GM12864 (cell line): ENCODE measurements at regions not wholly inside any gene's neighbourhood (a gene's known extent, or its start where the extent isn't known, plus 50 kb on each side); places are given as distances from the start of the nearest gene placed in this dataset.

Source experiments
- DNase-seq: peaks from one replicate; pipeline ENCODE4 v3.0.0-alpha.2; 2011; ENCODE audit warnings: low read depth
- H3K4me3 ChIP-seq: 2 replicates; pipeline ENCODE4 v1.5.1; 2011; ENCODE audit warnings: mild to moderate bottlenecking, low read depth, low read length, control low read depth
- TF ChIP-seq, protein P1 (sequence below): IDR thresholded peaks from 2 replicates; pipeline ENCODE4 v1.5.1; 2011; ENCODE audit warnings: low read depth, mild to moderate bottlenecking, moderate library complexity, low read length, control low read depth, inconsistent platforms; ENCODE audit errors: missing control alignments

DNA sequence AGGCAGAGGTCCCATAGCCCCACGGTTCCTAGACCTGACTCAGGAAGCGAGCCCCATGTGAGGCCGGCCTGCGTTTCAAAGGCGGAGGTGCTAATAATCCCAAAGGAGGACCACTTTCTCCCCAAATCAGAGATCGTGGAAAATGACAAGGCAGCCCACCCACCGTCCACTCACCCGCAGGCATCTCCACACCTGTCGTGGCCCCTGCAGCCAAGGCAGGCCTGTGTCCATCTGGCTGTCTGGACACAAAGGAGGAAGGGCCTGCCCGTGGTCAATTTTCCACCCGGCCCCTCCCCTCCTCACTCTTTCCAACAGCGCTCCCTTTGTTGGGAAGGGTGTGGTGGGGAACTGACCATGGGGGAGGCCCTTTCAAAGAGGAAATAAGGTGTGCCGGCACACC lies 125.3 kb upstream of the TMEM132D start:
- TF ChIP-seq, protein P1, sequence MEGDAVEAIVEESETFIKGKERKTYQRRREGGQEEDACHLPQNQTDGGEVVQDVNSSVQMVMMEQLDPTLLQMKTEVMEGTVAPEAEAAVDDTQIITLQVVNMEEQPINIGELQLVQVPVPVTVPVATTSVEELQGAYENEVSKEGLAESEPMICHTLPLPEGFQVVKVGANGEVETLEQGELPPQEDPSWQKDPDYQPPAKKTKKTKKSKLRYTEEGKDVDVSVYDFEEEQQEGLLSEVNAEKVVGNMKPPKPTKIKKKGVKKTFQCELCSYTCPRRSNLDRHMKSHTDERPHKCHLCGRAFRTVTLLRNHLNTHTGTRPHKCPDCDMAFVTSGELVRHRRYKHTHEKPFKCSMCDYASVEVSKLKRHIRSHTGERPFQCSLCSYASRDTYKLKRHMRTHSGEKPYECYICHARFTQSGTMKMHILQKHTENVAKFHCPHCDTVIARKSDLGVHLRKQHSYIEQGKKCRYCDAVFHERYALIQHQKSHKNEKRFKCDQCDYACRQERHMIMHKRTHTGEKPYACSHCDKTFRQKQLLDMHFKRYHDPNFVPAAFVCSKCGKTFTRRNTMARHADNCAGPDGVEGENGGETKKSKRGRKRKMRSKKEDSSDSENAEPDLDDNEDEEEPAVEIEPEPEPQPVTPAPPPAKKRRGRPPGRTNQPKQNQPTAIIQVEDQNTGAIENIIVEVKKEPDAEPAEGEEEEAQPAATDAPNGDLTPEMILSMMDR: no peak
- DNase-seq: no peak
- H3K4me3 ChIP-seq: no peak overlapping the region

DNA sequence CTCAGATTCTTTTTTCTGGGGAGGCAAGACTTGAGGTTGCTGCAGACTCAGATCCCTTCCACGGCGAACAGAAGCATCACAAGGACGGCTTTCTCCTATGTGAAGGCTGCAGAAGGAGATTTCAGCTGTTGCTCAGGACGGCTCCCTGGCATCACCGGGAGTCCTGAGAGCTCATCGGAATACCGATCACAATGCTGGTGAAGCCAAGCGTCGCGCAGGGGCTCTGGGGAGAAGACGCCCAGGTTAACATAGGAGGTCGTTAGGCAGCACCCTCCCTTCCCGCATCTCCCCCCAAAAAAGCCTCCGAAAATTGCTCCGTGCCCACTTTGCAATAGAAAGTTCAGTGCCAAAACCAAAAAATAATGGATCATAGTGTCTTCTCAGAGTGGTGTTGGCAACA lies 127.2 kb upstream of the TMEM132D start:
- DNase-seq: no peak
- TF ChIP-seq, protein P1: no peak
- H3K4me3 ChIP-seq: no peak overlapping the region

DNA sequence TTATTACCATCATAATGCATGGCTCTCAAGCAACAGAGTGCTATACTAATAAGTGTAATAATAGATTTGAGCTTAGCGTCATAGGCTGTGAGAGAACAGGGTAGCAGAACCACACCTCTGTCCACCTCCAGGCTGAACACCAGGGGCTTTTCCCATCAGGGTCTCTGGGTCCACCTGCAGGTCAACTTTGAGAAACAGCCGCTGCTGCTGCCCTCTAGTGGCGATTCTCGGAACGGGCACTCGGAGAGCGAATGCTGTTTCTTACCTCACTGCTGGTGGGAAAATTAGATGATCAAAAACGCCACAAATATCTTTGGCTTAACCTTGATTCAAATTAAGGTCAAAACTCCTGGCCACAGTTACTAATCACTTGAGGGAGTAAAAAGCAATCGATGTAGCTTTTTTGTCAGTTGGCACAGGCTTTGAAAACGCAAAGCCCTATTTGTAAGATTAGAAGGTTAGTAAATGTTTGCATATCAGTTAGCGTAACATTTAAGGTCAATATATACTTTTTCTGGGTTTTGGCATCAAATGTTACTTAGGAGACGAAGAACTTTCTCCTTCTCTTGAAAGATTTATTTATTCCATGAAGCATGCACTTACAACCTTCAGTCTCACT lies 127.9 kb upstream of the TMEM132D start:
- H3K4me3 ChIP-seq: no peak overlapping the region
- TF ChIP-seq, protein P1: peak; percentile 98
- peak; percentile 10 for DNase-seq

DNA sequence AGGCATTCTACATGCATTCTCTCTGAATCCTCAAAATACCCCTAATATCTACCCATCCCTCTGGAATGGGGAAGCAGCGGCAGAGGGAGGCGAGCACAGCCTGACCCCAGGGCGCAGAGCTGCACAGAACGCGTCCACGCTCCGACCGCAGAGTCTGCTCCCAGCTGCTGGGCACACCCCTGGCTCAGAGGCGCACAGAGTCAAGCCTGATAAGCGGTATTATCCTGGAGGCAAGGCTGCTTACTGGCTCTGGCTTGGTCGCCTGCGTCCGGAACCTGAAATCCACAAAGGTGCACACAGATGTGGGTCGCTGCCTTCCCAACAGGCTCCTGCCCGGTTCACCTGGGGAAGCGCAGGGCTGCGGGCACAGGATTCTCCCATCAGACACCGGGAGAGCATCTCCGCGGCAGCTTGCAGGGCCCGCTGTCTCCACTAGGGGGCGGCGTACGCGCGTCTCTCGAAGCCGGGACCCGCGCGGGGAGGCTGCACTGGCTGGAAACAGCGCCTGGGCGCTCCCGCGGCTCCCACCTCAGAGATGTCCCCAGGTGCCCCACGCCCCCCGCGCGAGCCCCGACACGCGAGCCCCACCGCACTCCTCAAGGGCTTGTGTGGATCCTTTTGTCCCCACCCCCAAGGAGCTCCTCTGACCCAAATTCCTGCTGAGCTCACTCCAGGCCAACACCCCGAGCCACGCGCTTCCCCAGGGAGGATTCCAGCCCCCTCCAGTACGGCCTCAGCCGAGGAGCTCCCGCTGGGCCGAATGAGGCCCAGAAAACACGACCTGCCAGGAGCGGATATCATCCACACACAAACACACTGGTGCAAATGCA lies 120.1 kb upstream of the FZD10 start:
- no peak for DNase-seq
- TF ChIP-seq, protein P1: peak; percentile 36
- H3K4me3 ChIP-seq: no peak overlapping the region

- H3K4me3 ChIP-seq: no peak overlapping the region
- no peak for DNase-seq
- TF ChIP-seq, protein P1: no peak
These were observed 118.4 kb upstream of the FZD10 start for GRCh38 chr12:130043685-130044406.

DNA sequence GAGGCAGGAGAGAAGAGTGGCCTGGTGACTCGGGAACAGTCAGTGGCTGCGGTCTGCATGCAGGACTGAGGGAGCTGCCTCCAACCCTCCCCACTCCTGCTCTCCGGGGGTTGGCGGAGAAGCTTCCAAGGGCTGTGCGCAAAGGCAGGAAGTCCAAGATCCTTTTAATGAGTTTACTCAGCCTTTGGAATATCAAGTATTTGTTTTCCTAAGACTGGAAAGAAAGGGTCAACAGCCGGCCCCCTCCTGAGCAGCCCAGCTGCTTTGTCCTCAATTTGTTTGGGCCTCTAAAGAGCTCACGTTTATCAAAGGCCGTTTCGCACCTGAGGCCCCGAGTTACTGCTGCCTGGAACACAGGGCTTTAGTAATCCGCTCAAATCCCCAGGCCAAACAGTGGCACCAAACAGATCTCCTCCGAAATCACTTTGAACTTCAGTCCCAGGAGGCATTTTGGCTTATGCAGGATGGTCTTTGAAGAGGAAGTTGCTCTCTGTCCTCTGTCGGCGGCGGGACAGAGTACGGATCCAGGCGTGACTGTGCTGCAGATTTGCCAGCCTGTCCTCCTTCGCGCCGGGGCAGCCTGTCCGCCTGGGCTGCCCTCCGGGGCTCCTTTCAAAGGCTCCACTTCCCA lies 117.2 kb upstream of the FZD10 start:
- no peak for DNase-seq
- TF ChIP-seq, protein P1: no peak
- H3K4me3 ChIP-seq: no peak overlapping the region
